ENCODE measurements at regions not wholly inside any gene's neighbourhood (a gene's known extent, or its start where the extent isn't known, plus 50 kb on each side); places are given as distances from the start of the nearest gene placed in this dataset.

DNA sequence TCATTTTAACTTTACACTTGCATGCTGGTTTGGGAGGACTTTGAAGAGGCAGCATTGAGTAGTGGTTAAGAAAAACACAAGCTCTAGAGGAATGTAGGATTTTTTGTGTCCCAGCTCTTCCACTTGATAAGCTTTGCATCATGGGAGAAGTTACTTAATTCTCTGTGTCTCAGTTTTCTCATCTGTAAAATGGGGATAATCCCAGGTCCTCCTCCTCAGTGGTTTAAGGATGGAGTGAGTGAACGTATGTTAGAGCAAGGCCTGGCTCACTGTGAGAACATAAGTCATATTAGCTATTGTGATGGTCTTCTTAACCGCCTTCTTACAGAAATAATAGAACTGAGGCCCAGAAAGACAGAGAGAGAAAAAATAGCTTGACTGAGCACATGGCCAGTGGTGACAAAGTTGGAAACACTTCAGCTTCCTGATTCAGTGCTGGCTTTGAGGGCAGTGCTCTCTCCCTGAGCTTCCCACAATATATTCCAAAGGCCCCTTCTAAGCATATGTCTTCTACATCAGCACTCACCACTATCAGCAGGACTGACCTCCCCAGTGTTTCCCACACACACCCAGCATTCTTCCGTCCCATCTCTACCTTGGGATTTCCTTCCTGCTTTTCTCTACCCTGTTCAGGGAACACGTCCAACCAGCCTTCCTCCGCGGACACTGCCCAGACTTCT, 214.9 kb upstream of the TNP1 start:
- DNase-seq: no peak

DNA sequence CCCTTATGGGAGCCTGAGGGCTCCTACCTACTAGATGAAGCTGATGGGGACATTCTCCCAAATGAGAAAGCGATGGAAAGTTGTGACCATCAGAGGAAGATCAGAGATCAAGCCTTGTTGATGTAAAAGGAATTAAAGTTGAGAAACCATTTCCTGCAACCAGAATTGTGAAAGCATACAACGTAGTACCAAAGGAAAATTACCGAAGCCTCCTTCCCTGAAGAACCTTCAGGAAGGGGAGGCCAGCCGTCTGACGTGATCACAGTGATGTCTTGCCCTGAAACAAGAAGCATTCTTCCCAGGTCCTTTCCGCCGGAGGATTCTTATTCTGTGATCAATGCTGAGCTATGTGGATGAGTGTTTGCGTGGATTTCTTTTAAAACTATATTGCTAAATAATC, 211.6 kb upstream of the TNP1 start:
- no peak for DNase-seq

DNA sequence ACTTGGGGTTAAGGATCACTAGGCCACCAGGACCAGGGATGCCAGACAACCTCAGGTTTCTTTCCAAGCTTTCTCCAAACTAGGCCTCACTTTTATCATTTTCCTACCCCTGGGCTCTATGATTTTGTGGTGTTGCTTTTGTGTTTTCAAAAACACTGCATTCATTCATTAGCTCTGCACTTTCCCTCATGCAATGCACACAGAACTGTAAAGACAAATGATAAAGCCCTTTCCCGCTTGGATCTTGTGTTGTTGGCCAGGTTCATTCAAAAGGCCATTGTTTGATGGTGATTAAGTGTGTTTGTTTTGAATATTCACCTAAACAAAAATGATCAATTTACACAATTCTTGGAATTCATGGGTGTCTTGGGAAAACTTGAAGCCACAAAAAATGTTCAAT, 210.7 kb upstream of the TNP1 start:
- no peak for DNase-seq

DNA sequence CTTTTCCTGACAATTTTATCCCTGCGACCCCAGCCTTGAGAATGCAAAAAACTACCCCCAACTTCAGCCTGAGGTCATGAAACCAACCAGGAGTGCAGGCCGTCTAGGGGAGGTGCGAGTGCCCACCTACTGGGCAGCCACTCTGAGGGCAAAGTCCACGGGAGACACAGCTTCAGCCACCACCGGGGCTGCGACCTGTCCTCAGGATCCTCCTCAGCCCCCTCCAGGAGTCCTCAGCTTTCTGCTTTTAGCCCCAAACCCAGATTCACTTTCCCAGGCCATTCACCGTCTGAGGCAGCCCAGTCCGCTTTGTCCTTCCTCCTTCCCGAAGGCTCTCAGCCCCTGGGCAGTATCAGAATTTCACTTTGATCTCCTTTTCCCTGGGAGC, 210.2 kb upstream of the TNP1 start:
- no peak for DNase-seq

DNA sequence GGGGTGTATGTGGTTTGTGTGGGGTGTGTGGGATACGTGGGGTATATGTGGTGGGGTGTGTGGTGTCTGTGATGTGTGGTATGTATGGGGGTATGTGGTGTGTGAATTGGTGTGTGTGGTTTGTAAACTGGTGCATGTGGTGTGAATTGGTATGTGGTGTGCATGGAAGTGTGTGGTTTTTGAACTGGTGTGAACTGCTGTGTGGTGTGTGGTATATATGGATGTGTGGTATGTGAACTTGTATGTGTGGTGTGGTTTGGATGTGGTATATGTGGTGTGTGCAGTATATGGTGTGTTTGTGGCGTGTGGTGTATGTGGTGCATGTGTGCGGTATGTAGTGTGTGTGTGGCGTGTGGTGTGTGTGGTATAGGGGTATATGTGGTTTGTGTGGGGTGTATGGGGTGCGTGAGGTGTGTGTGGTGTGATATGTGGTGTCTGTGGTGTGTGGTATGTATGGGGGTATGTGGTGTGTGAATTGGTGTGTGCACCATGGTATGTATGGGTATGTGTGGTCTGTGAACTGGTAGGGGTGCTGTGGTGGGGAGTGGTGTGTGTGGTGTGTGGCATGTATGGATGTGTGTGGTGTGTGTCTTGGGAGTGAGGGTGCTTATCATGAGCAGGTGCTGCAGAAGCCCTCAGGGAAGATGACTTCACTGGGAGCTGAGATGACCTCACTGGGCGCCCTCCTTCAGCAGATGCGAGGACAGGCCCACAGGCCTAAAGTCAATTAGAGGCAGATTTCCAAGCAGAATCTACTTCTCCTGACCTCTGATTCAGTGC, 209.6 kb upstream of the TNP1 start:
- no peak for DNase-seq

DNA sequence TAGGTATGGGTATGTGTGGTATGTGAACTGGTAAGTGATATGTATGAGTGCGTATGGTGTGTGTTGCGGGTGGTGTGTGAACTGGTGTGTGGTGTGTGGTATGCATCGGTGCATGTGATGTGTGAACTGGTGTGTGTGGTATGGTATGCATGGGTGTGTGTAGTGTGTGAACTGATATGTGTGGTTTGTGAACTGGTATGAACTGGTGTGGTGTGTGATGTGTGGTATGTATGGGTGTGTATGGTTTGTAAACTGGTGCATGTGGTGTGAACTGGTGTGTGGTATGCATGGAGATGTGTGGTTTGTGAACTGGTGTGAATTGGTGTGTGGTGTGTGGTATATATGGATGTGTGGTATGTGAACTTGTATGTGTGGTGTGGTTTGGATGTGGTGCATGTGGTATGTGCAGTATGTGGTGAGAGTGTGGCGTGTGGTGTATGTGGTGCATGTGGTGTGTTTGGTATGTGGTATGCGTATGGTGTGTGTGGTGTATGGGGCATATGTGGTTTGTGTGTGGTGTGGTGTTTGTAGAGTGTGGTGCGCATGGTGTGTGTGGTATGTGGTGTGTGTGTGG, 208.9 kb upstream of the TNP1 start:
- no peak for DNase-seq

DNA sequence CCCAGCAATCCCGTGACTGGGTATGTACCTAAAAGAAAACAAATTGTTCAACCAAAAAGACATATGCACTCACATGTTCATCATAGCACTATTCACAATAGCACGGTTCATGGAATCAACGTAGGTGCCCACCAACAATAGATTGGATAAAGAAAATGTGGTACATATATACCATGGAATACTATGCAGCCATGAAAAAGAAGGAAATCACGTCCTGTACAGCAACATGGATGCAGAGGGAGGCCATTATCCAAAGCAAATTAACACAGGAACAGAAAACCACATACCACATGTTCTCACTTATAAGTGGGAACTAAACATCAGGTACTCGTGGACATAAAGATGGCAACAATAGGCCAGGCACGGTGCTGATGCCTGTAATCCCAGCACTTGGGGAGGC, 207.9 kb upstream of the TNP1 start:
- no peak for DNase-seq

DNA sequence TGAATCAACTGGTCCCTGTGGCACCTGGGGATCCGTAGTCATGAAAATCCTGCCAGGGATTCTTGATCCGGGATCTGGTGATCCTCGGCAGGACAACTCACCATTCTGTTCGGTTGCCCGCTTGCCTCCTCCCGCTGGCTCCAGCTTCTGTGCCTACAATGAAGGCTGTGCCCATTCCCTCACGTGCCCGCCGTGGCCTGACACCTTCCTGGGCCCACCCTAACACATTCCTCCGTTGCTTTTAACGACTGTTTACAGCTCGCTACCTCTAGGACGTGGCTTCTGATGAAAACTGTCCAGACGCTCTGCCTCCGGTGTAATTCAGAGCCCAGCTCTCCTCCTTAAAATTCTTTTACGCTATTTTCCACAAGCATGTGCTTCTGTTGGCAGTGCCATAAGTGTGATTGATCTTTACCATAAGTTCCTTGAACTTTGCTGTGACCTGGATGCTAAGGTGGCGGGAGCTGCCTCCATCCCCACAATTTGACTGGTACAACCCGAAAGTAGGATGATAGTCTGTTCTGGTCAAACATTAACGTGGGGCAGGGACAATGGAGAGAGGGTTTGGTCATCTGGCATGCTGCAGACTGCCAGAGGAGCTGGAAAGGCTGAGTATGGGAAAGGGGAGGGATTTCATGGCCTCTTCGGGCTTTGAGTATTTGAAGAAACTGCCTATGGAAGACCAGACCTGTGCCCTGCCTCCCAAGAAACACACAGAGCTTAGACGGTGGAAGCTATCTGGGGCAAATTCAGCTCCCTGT, 206.8 kb upstream of the TNP1 start:
- no peak for DNase-seq

DNA sequence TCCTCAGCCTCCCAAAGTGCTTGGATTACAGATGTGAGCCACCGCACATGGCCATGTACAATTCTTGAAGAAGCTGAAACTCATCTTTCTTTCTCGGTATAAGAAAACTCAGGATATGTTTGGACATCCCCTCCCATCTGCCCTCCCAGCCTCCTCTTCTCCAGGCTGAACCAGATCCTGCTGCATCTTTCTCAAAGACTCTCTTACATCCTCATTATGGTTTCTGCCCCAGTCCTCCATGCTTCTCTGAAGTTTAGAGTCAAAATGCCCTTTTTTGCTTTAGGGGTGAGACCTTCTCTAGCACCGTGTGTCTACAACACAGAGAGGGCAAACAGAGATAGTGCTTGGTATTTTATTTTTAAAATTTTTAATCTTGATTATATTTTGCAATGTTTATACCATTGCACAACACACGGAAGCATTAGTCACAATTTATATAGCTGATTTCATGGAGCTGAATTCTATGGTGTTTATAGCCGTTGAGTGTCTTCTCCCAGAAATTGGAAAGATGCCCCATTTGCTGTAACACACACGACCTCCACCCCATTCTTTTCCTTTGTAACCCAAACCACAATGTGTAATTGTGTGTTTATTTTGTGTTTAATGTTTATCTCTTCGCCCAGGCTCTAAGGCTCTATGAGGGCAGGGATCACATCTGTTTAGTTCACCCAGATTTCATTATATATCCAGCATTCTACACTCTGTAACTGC, 206.0 kb upstream of the TNP1 start:
- DNase-seq: no peak

DNA sequence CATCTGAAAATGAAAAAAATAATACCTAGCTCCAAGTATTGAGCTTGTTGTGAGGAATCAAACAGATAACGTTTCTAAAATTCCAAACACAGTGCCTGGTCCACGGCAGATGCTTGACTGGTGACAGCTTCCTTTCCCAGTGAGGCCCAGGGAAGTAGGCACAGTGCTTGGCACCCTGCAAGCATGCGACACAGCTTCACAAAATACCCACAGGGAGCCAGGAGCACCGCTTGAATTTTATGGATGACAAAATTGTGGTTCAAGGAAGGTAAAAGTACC, 205.1 kb upstream of the TNP1 start:
- no peak for DNase-seq

DNA sequence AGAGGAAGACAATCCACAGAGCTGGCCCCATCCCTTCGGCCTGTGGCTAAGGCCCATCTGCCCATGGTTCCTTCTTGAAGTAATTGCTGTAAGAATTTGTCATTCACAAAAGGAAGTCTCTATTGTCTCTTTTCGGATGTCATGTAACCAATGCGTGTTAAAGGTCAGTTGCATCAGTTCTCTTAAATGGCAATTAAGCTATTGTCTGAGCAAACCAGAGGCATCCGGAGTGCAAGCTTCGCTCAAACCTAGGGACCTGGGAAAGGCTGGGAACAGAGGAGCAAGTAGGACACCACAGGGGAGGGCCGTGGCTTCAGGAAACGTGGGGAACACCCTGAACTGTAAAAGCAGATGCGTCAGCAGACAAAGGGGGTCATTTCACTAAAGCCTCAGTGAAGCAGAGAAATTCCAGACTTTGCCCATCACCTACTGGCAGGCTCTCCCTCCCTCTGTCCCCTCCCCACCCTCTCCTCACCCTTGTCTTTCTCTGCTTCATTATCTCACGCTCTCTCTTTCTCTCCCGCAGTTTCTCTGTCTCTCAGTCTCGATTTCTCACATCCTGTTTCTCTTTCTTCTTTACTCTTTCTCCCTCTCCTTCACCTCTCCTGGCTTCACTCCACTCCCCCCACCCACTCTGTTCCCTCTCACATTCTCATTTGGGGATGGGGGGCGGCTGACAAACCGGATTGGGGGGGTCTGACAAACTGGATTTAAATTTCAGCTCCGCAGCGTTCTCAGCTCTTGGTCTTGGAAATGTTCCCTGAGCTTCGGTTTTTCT, 204.6 kb upstream of the TNP1 start:
- DNase-seq: no peak

DNA sequence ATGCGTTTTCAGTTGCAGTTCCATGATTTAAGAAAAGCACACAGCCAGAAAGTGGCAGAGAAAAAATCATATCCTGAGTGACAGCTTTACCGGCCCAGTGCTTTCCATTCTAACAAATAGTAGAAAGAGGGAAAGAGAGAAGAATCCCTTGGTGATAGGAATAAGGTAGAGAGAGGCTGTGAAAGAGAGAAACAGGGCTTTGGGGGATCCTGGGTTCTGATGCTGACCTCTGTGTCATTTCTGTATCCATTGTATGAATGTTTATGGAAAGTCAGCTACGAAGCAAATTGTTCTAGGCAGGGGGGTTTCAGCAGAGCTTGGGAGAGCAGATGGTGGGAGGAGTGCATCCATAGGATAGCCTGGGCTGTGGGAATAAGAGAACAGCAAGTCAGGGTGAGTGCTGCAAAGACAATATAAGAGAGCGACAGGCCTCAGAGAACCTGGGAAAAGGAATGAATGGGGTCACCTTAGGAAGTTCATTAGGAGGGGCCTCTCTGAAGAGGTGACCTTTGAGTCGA, 203.4 kb upstream of the TNP1 start:
- no peak for DNase-seq

DNA sequence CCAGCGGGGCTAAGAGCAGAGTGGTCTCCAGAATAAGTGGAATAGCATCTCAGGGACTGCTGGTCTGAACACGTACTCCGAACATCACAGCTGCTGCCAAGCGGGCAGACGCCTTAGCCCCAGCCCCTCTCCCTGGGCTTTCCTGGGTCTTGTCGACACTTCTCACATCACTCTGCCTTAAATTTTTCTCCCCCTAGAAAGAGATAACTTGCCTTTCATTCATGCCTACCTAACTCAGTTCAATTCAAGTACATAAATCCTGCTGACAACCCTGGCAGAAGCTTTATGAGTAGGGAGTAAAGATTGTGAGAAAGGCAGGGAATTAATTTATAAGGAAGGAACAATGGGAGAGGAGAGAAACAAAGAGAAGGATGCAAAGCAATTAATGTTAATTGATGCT, 202.9 kb upstream of the TNP1 start:
- no peak for DNase-seq

DNA sequence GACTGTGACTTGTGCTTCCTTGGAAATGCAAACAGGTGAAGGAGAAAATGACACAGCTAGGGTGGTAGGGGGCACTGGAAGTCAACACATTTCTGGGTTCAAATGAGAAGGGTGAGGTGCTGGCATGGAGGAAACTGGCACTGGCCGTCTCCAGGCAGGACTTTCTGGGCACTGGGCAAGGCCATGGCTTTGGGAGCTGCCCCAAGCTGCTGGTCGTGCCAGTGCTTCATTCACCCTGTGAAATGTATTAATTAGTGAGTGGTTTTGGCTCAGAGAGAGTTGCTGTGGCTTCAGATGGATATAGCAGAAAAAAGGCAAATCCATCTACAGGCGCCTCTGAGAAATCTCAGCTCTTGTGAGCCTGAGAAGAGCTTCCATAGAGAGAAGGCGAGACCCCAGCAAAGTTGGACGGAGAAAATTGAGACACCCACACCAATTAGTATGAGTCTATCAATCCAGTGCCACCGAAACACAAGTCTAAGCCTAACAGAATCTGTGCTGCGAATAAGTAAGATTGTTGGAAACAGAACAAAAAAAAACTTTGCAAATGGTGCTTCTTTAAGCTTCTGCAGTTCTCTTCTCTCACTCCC, 202.1 kb upstream of the TNP1 start:
- no peak for DNase-seq

DNA sequence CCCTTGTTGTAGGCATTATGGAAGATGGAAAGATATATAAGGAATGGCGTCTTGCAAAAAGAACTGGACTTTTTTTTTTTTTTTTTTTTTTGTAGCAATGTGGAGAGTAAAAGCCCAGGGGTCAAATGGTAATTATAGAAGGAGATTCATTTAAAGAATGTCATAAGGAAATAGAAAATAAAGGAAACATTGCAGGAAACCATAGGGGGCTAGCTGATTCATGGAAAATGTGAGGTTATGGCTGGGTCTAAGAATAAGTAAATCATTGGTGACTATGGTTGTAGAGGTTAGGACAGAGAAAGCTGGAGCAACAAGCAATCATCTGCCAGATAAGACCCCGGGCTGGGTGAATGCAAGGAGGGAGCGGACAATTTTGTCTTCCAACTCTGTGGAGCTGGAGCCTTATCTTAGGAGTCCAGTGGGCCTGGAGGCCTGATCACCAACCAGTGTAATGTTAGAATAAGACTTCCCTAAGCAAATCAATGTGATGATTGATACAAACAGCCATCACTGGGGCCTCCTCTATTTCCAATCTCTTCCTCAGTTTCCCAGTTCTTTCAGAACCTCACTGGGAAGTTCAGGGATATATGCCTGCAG, 201.2 kb upstream of the TNP1 start:
- no peak for DNase-seq

DNA sequence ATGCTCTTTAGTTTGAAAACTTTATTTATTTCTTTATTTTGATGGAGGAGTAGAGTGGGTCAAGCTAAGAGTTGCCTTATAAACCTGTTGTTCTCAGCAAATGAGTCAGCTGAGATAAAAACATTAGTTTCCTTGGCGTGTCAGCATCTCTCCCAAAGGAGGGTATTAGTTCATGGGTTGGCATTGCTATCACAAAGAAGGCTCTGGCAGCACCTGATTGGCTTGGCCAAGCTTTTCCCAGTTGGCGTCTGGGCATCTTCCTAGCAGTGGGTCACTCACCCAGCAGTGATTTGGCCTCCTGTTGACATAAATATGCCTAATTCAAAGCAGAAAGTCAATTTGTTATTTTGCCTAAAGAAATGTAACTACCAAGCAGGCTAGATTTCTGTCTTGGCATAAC, 200.7 kb upstream of the TNP1 start:
- DNase-seq: no peak

DNA sequence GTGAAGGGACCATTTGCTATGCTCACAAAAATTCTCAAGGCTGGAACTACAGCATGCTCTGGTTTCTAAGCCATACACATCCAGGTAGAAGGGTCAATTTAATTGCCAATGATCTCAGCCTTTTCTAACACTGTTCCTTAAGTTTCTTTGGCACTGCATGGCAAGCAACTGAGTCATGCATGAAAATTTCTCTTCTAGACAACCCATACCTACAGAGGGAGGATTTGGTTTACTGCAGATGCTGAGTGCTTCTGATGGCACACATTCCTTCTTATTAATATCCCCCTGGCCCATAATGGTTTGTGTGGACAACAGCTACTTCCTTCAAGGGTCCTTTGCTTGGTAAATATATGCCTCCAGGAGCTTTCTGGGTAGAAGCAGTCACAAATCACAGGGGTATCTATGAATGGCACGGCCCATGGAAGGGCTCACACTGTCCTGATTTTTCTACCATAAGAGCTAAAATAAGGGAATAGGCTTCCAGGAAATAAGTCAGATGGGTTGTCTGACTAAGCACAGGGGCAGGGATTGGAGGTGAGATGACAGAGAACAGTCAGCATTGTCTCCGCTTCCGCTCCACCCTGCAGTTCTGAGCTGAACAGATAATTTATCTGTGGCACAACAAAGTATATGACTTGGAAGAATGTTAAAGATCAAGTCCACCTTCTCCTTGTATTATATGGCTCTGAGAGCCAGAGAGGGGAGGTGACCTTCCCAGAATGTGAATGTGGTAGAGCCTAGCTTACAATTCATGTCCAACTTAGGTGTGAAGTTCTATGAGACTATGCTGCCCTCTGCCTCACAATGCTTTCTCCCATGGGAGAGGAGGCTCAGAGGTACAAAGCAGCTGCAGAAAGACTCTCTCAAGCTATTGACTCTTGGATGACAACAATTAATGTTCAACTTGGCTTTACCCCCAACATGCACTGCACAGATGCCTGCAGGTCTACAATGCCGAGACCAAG, 199.2 kb upstream of the TNP1 start:
- no peak for DNase-seq

DNA sequence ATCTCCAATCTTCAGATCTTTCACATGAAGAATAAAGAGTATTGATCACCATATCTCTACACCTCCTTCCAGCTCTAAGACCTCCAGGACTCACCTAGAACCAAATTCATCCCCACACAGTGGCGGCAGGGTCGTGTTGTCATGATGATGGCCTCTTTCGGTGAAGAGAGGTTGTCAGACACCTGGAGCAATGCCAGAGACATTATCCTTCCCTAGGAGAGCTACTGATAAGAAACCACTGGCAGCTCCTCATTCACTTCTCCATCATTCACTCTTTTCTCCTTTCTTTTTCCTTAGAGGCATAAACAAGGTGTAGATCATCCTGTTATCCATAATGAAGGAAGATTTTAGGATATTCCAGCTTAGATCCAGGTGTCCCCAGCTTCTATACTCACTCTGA, 197.9 kb upstream of the TNP1 start:
- DNase-seq: no peak

DNA sequence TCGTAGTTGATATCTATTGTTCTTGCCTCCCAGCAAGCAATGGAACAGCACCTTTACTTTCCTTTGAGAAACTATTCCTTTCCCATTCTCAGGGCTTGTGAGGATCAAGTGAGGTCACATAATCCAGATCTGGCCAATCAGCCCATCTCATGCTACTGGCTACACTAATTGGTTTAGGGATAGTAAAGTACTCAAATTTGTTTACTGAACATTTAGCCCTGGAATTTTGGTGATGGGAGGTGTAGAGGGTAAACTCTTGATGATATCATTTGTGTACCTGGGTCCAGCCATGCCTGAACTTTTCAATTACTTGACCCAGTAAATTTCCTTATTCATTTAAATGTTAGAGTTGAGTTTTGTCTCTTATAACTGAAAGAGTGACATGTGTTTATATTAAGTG, 195.8 kb upstream of the TNP1 start:
- DNase-seq: no peak

DNA sequence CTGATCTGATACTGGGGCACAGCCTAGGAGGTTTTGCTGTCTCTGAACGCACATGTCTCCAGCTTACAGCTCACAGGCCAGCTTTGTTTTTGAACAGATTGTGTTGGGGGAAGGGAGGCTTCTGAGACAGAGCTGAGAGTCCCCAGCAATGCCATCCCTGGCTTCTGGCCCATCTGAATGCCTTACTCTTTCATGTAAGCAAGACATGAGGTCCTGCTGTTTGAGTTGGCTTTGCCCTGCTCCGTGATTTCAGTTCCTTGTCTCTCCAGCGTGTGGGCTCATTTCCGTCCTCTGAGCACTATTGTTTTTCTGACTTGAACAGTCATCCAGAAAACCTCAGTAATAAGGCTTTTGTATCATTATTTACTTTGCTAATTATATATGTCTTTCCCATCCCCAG, 194.9 kb upstream of the TNP1 start:
- no peak for DNase-seq
